ENCODE measurements at regions not wholly inside any gene's neighbourhood (a gene's known extent, or its start where the extent isn't known, plus 50 kb on each side); places are given as distances from the start of the nearest gene placed in this dataset.
"Not testable (repeated sequence)": the region's sequence is repeated elsewhere in the genome, so short reads cannot be mapped to it uniquely, and the experiment has no call there.

GRCh38 chr3:191087391-191087790, 111.7 kb upstream of the OSTN start:
- no peak for DNase-seq (ENCODE audit: low read depth)
- no peak overlapping the region for H3K4me3 ChIP-seq (ENCODE audit: low read depth, low read length)
- no peak for TF ChIP-seq CTCF (IDR thresholded peaks at IDR 0.05; ENCODE audit: low read depth, low read length, missing control alignments)

- no peak for DNase-seq (ENCODE audit: low read depth)
- TF ChIP-seq CTCF (IDR thresholded peaks at IDR 0.05; ENCODE audit: low read depth, low read length, missing control alignments): no peak
- no peak overlapping the region for H3K4me3 ChIP-seq (ENCODE audit: low read depth, low read length)
Observed at GRCh38 chr3:191085091-191085490, 114.0 kb upstream of the OSTN start.

GRCh38 chr3:191078913-191079312, 120.1 kb upstream of the OSTN start:
- not testable (repeated sequence) for DNase-seq (ENCODE audit: low read depth); H3K4me3 ChIP-seq (ENCODE audit: low read depth, low read length)

GRCh38 chr3:191076903-191077552, 122.0 kb upstream of the OSTN start:
- no peak for TF ChIP-seq CTCF (IDR thresholded peaks at IDR 0.05; ENCODE audit: low read depth, low read length, missing control alignments)
- DNase-seq (ENCODE audit: low read depth): no peak
- H3K4me3 ChIP-seq (ENCODE audit: low read depth, low read length): no peak overlapping the region

- no peak for DNase-seq (ENCODE audit: low read depth)
- no peak for TF ChIP-seq CTCF (IDR thresholded peaks at IDR 0.05; ENCODE audit: low read depth, low read length, missing control alignments)
Observed at GRCh38 chr3:191074511-191074910, 124.5 kb upstream of the OSTN start.

GRCh38 chr3:191070762-191071403, 128.2 kb upstream of the OSTN start:
- no peak for TF ChIP-seq CTCF (IDR thresholded peaks at IDR 0.05; ENCODE audit: low read depth, low read length, missing control alignments)
- no peak overlapping the region for H3K4me3 ChIP-seq (ENCODE audit: low read depth, low read length)
- DNase-seq (ENCODE audit: low read depth): no peak

More at GRCh38 chr3:191074511-191074910, 124.5 kb upstream of the OSTN start:
- H3K4me3 ChIP-seq (ENCODE audit: low read depth, low read length): no peak overlapping the region

- no peak for DNase-seq (ENCODE audit: low read depth)
- H3K4me3 ChIP-seq (ENCODE audit: low read depth, low read length): no peak overlapping the region
- no peak for TF ChIP-seq CTCF (IDR thresholded peaks at IDR 0.05; ENCODE audit: low read depth, low read length, missing control alignments)
Observed at GRCh38 chr3:191070201-191070600, 128.8 kb upstream of the OSTN start.

Data from GM12864 (cell line).